Upper lobe of left lung (tissue), 4 donors: ENCODE measurements at regions not wholly inside any gene's neighbourhood (a gene's known extent, or its start where the extent isn't known, plus 50 kb on each side); places are given as distances from the start of the nearest gene placed in this dataset.

Experiments used
- CTCF ChIP-seq, 6 experiments: fragments of 450-650 bp in 4 of 6; fragments of 200-600 bp in 2 of 6; sonication (generic) in 2 of 6; IDR thresholded peaks; one replicate each; pipeline ENCODE4 v1.5.1; 2016 to 2019; ENCODE audit warnings: antibody characterized with exemption in 6 of 6
- POLR2A ChIP-seq, 4 donors: fragments of 450-650 bp; IDR thresholded peaks; one replicate each; pipeline ENCODE4 v1.5.1; 2016 to 2017; ENCODE audit warnings: antibody characterized with exemption in 4 of 4, mild to moderate bottlenecking in 2 of 4
- POLR2AphosphoS5 ChIP-seq, 2 donors: sonication (generic); formaldehyde crosslinking; IDR thresholded peaks; one replicate each; pipeline ENCODE4 v1.5.1; 2017; ENCODE audit warnings: antibody characterized with exemption in 2 of 2

DNA sequence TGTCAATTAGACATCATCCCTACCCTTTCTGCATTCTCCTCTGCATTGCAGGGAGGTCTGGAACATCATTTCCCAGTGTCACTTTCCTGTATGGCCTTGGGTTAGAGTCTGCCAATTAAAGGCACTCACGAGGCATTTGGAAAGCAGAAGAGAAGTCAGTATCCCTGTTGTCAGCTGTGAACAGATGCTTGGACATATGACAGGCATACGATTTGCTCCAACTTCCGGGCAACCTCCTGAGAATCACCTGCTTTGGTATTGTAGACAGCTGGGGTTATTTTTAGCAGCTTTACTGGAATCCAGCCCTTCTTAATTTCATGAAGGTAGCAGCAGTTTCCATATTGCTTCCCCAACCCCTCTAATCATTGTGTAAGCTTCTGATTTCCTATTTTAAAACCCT is 88.7 kb upstream of the DHRS4 start:
- TF ChIP-seq POLR2A (IDR thresholded peaks at IDR 0.05) (no peak), POLR2AphosphoS5 (IDR thresholded peaks at IDR 0.05) (no peak), CTCF (IDR thresholded peaks at IDR 0.05) (no peak)
